ENCODE measurements at regions not wholly inside any gene's neighbourhood (a gene's known extent, or its start where the extent isn't known, plus 50 kb on each side); places are given as distances from the start of the nearest gene placed in this dataset.

GRCh38 chr2:107772353-107772752 is 54.3 kb upstream of the RGPD4 start:
- no peaks in the 10 kb centered on the region for H3K79me2 ChIP-seq (ENCODE audit: insufficient read depth, low read depth)
- H3K36me3 ChIP-seq (ENCODE audit: insufficient read depth) = no peaks in the 10 kb centered on the region
- no peak overlapping the region for H2AFZ ChIP-seq (ENCODE audit: low read depth)
- H3K4me3 ChIP-seq (IDR thresholded peaks at IDR 0.05; ENCODE audit: insufficient read depth, low read depth, low read length) = no peak overlapping the region
- H3K4me1 ChIP-seq (ENCODE audit: low read depth, poor library complexity, severe bottlenecking) = no peaks in the 10 kb centered on the region
- no peak overlapping the region for H3K27ac ChIP-seq
- no peak for TF ChIP-seq CTCF (conservative IDR thresholded peaks at IDR 0.05; ENCODE audit: low read depth, low read length)
- H3K4me2 ChIP-seq = no peak overlapping the region
- H3K9ac ChIP-seq = no peak overlapping the region
- H4K20me1 ChIP-seq (ENCODE audit: insufficient read depth) = no peaks in the 10 kb centered on the region
- no peaks in the 10 kb centered on the region for H3K27me3 ChIP-seq (ENCODE audit: insufficient read depth, low read depth)

- no peaks in the 10 kb centered on the region for H3K4me1 ChIP-seq (ENCODE audit: low read depth, poor library complexity, severe bottlenecking)
- H4K20me1 ChIP-seq (ENCODE audit: insufficient read depth) = no peaks in the 10 kb centered on the region
- no peak overlapping the region for H3K4me2 ChIP-seq
- H3K4me3 ChIP-seq (IDR thresholded peaks at IDR 0.05; ENCODE audit: insufficient read depth, low read depth, low read length) = no peak overlapping the region
- no peak for TF ChIP-seq CTCF (conservative IDR thresholded peaks at IDR 0.05; ENCODE audit: low read depth, low read length)
- H3K27ac ChIP-seq = no peak overlapping the region
- H3K79me2 ChIP-seq (ENCODE audit: insufficient read depth, low read depth) = no peaks in the 10 kb centered on the region
- no peak overlapping the region for H3K9ac ChIP-seq
- H3K27me3 ChIP-seq (ENCODE audit: insufficient read depth, low read depth) = no peaks in the 10 kb centered on the region
- H3K36me3 ChIP-seq (ENCODE audit: insufficient read depth) = no peaks in the 10 kb centered on the region
- H2AFZ ChIP-seq (ENCODE audit: low read depth) = no peak overlapping the region
These were observed 51.5 kb upstream of the RGPD4 start for GRCh38 chr2:107775211-107775610.

- H3K4me3 ChIP-seq (IDR thresholded peaks at IDR 0.05; ENCODE audit: insufficient read depth, low read depth, low read length) = no peak overlapping the region
- H3K4me1 ChIP-seq (ENCODE audit: low read depth, poor library complexity, severe bottlenecking) = no peaks in the 10 kb centered on the region
- H3K27ac ChIP-seq = no peak overlapping the region
- no peaks in the 10 kb centered on the region for H3K79me2 ChIP-seq (ENCODE audit: insufficient read depth, low read depth)
- H3K4me2 ChIP-seq = no peak overlapping the region
- no peak for TF ChIP-seq CTCF (conservative IDR thresholded peaks at IDR 0.05; ENCODE audit: low read depth, low read length)
- no peaks in the 10 kb centered on the region for H4K20me1 ChIP-seq (ENCODE audit: insufficient read depth)
- no peak overlapping the region for H3K9ac ChIP-seq
- no peaks in the 10 kb centered on the region for H3K36me3 ChIP-seq (ENCODE audit: insufficient read depth)
- no peaks in the 10 kb centered on the region for H3K27me3 ChIP-seq (ENCODE audit: insufficient read depth, low read depth)
- no peak overlapping the region for H2AFZ ChIP-seq (ENCODE audit: low read depth)
These were observed 50.9 kb upstream of the RGPD4 start for GRCh38 chr2:107775791-107776190.

- H4K20me1 ChIP-seq (ENCODE audit: insufficient read depth) = no peaks in the 10 kb centered on the region
These were observed 50.3 kb upstream of the RGPD4 start for GRCh38 chr2:107776362-107776761.

More at GRCh38 chr2:107776362-107776761, 50.3 kb upstream of the RGPD4 start:
- TF ChIP-seq CTCF (conservative IDR thresholded peaks at IDR 0.05; ENCODE audit: low read depth, low read length) = no peak
- no peak overlapping the region for H2AFZ ChIP-seq (ENCODE audit: low read depth)
- no peak overlapping the region for H3K9ac ChIP-seq
- H3K27me3 ChIP-seq (ENCODE audit: insufficient read depth, low read depth) = no peaks in the 10 kb centered on the region
- no peak overlapping the region for H3K4me2 ChIP-seq
- H3K36me3 ChIP-seq (ENCODE audit: insufficient read depth) = no peaks in the 10 kb centered on the region
- no peaks in the 10 kb centered on the region for H3K4me1 ChIP-seq (ENCODE audit: low read depth, poor library complexity, severe bottlenecking)
- H3K4me3 ChIP-seq (IDR thresholded peaks at IDR 0.05; ENCODE audit: insufficient read depth, low read depth, low read length) = no peak overlapping the region
- no peaks in the 10 kb centered on the region for H3K79me2 ChIP-seq (ENCODE audit: insufficient read depth, low read depth)
- no peak overlapping the region for H3K27ac ChIP-seq
